HUES48 (cell line): ENCODE measurements at regions not wholly inside any gene's neighbourhood (a gene's known extent, or its start where the extent isn't known, plus 50 kb on each side); places are given as distances from the start of the nearest gene placed in this dataset.

Source experiments
- H3K27ac ChIP-seq: one replicate; pipeline ENCODE4 v1.7.0; 2013; ENCODE audit warnings: low read depth, low read length, inconsistent platforms
- H3K27me3 ChIP-seq: 2 replicates; pipeline ENCODE4 v1.6.1; 2013; ENCODE audit warnings: mild to moderate bottlenecking, low read length; ENCODE audit not compliant: control insufficient read depth, insufficient read depth
- H3K36me3 ChIP-seq: 2 replicates; pipeline ENCODE4 v1.6.1; 2013; ENCODE audit warnings: low read length; ENCODE audit not compliant: control insufficient read depth, insufficient read depth
- H3K4me1 ChIP-seq: 2 replicates; pipeline ENCODE4 v1.6.1; 2013; ENCODE audit warnings: mild to moderate bottlenecking, low read length; ENCODE audit not compliant: control insufficient read depth, insufficient read depth
- H3K4me3 ChIP-seq: 2 replicates; pipeline ENCODE4 v1.5.1; 2013; ENCODE audit warnings: mild to moderate bottlenecking, low read depth, low read length
- H3K9ac ChIP-seq: 2 replicates; pipeline ENCODE4 v1.6.1; 2013; ENCODE audit warnings: mild to moderate bottlenecking, low read depth, low read length, moderate library complexity
- H3K9me3 ChIP-seq: 2 replicates; pipeline ENCODE4 v1.6.1; 2013; ENCODE audit warnings: low read length; ENCODE audit not compliant: control insufficient read depth, insufficient read depth

GRCh38 chr3:164476631-164477030 is 601.7 kb downstream of the SI start:
- H3K4me3 ChIP-seq = no peak overlapping the region
- no peaks in the 10 kb centered on the region for H3K4me1 ChIP-seq

GRCh38 chr3:164470471-164470870 is 607.8 kb downstream of the SI start:
- Histone ChIP-seq H3K27ac (no peak overlapping the region), H3K4me3 (no peak overlapping the region), H3K27me3 (no peaks in the 10 kb centered on the region), H3K4me1 (no peaks in the 10 kb centered on the region), H3K36me3 (no peaks in the 10 kb centered on the region), H3K9me3 (peaks cover 22% of the 10 kb centered on the region), H3K9ac (no peak overlapping the region)

More at GRCh38 chr3:164476631-164477030, 601.7 kb downstream of the SI start:
- Histone ChIP-seq H3K9me3 (no peaks in the 10 kb centered on the region), H3K36me3 (no peaks in the 10 kb centered on the region), H3K9ac (no peak overlapping the region), H3K27ac (no peak overlapping the region), H3K27me3 (no peaks in the 10 kb centered on the region)

GRCh38 chr3:164468055-164468454 is 610.2 kb downstream of the SI start:
- Histone ChIP-seq H3K9me3 (peaks cover 22% of the 10 kb centered on the region), H3K27me3 (no peaks in the 10 kb centered on the region), H3K27ac (no peak overlapping the region), H3K9ac (no peak overlapping the region), H3K4me1 (no peaks in the 10 kb centered on the region), H3K4me3 (no peak overlapping the region), H3K36me3 (no peaks in the 10 kb centered on the region)

GRCh38 chr3:164467007-164467406 is 611.3 kb downstream of the SI start:
- H3K4me3 ChIP-seq = no peak overlapping the region
- H3K36me3 ChIP-seq = no peaks in the 10 kb centered on the region
- H3K9me3 ChIP-seq = peaks cover 22% of the 10 kb centered on the region
- no peak overlapping the region for H3K27ac ChIP-seq
- H3K4me1 ChIP-seq = no peaks in the 10 kb centered on the region
- no peak overlapping the region for H3K9ac ChIP-seq
- no peaks in the 10 kb centered on the region for H3K27me3 ChIP-seq

- Histone ChIP-seq H3K9ac (no peak overlapping the region), H3K9me3 (peaks cover 22% of the 10 kb centered on the region), H3K4me1 (no peaks in the 10 kb centered on the region), H3K36me3 (no peaks in the 10 kb centered on the region), H3K4me3 (no peak overlapping the region), H3K27me3 (no peaks in the 10 kb centered on the region), H3K27ac (no peak overlapping the region)
Observed at GRCh38 chr3:164465172-164465571, 613.1 kb downstream of the SI start.

GRCh38 chr3:164460851-164461250 is 617.4 kb downstream of the SI start:
- Histone ChIP-seq H3K4me3 (no peak overlapping the region), H3K36me3 (no peaks in the 10 kb centered on the region), H3K27ac (no peak overlapping the region), H3K9me3 (no peaks in the 10 kb centered on the region), H3K27me3 (no peaks in the 10 kb centered on the region), H3K4me1 (no peaks in the 10 kb centered on the region), H3K9ac (no peak overlapping the region)

- Histone ChIP-seq H3K9ac (no peak overlapping the region), H3K4me3 (no peak overlapping the region), H3K27me3 (no peaks in the 10 kb centered on the region), H3K9me3 (no peaks in the 10 kb centered on the region), H3K36me3 (no peaks in the 10 kb centered on the region), H3K4me1 (no peaks in the 10 kb centered on the region), H3K27ac (no peak overlapping the region)
Observed at GRCh38 chr3:164459521-164460151, 618.7 kb downstream of the SI start.

- no peak overlapping the region for H3K27ac ChIP-seq
- no peaks in the 10 kb centered on the region for H3K36me3 ChIP-seq
- H3K9ac ChIP-seq = no peak overlapping the region
- H3K4me3 ChIP-seq = no peak overlapping the region
- H3K27me3 ChIP-seq = no peaks in the 10 kb centered on the region
- no peaks in the 10 kb centered on the region for H3K4me1 ChIP-seq
- H3K9me3 ChIP-seq = no peaks in the 10 kb centered on the region
Observed at GRCh38 chr3:164458986-164459385, 619.3 kb downstream of the SI start.

- Histone ChIP-seq H3K27me3 (no peaks in the 10 kb centered on the region), H3K9me3 (0 out of 2 replicates have a peak, but pooled peaks cover 1% of the 10 kb centered on the region), H3K36me3 (no peaks in the 10 kb centered on the region), H3K9ac (no peak overlapping the region), H3K27ac (no peak overlapping the region), H3K4me3 (no peak overlapping the region), H3K4me1 (no peaks in the 10 kb centered on the region)
Observed at GRCh38 chr3:164453714-164454113, 624.6 kb downstream of the SI start.

GRCh38 chr3:164452707-164453106 is 625.6 kb downstream of the SI start:
- H3K36me3 ChIP-seq = no peaks in the 10 kb centered on the region
- H3K4me3 ChIP-seq = no peak overlapping the region
- H3K4me1 ChIP-seq = no peaks in the 10 kb centered on the region
- H3K27ac ChIP-seq = no peak overlapping the region
- no peaks in the 10 kb centered on the region for H3K27me3 ChIP-seq
- H3K9ac ChIP-seq = no peak overlapping the region
- H3K9me3 ChIP-seq = 0 out of 2 replicates have a peak, but pooled peaks cover 3% of the 10 kb centered on the region

GRCh38 chr3:164451072-164451910 is 627.0 kb downstream of the SI start:
- 0 out of 2 replicates have a peak, but pooled peaks cover 3% of the 10 kb centered on the region for H3K9me3 ChIP-seq
- no peaks in the 10 kb centered on the region for H3K36me3 ChIP-seq
- H3K4me1 ChIP-seq = no peaks in the 10 kb centered on the region
- no peak overlapping the region for H3K27ac ChIP-seq
- no peak overlapping the region for H3K9ac ChIP-seq
- H3K27me3 ChIP-seq = no peaks in the 10 kb centered on the region
- H3K4me3 ChIP-seq = no peak overlapping the region
